HepG2 (cell line): ENCODE measurements at regions not wholly inside any gene's neighbourhood (a gene's known extent, or its start where the extent isn't known, plus 50 kb on each side); places are given as distances from the start of the nearest gene placed in this dataset.

Experiments
- ATAC-seq: fragments of 200-7000 bp; cut with Tn5 transposase; 3 replicates; pipeline ENCODE4 v1.9.1; 2020; ENCODE audit warnings: mild to moderate bottlenecking, moderate library complexity
- BruUV-seq: library from RNA; stranded (reverse); fragments of 400-500 nt; replicated peaks from 2 replicates; lab custom pipeline; 2021; lab: Mats Ljungman, UMichigan
- CTCF ChIA-PET: fragments of 300-600 bp; formaldehyde crosslinking; extraction: SDS; loops from one replicate; lab custom pipeline; 2021; ENCODE audit warnings: low total read pairs, inconsistent platforms, low intra/inter-chr PET ratio; lab: Yijun Ruan, JAX
- POLR2A ChIA-PET: fragments of 350-600 bp; sonication (Branson Sonifier 250); formaldehyde crosslinking; loops from one replicate; lab custom pipeline; 2020; ENCODE audit warnings: antibody characterized with exemption, inconsistent platforms; lab: Yijun Ruan, JAX
- DNase-seq: peaks from one replicate; pipeline ENCODE4 v3.0.0-alpha.2; 2015; ENCODE audit warnings: low spot score
- FAIRE-seq: peaks from 3 replicates; lab custom pipeline; 2011; peaks lifted over from hg19 to GRCh38; lab: Jason Lieb, UNC
- H2AFZ ChIP-seq: one replicate; pipeline ENCODE4 v1.6.1; 2011; ENCODE audit warnings: low read length, inconsistent platforms
- H3K27ac ChIP-seq: fragments of 300-600 bp; 3 replicates; pipeline ENCODE4 v1.8.0; 2011; ENCODE audit warnings: mixed run types, mild to moderate bottlenecking, mixed read lengths, low read length, inconsistent platforms; ENCODE audit not compliant: insufficient read depth; ENCODE audit errors: extremely low read length
- H3K27me3 ChIP-seq, 2 experiments: fragments of 200-600 bp in 1 of 2; 2 replicates in 1 of 2; 3 replicates in 1 of 2; pipeline versions ENCODE4 v1.6.0 to v1.8.0; 2011; ENCODE audit warnings: low read length in 2 of 2, mild to moderate bottlenecking in 2 of 2, moderate library complexity in 2 of 2, inconsistent platforms in 1 of 2; ENCODE audit not compliant: insufficient read depth in 2 of 2, control insufficient read depth in 1 of 2
- H3K36me3 ChIP-seq, 2 experiments: fragments of 200-600 bp in 1 of 2; replicated peaks in 1 of 2; 2 replicates in 1 of 2; 3 replicates in 1 of 2; pipeline versions ENCODE4 v1.5.1 to v1.8.0; 2011; ENCODE audit warnings: low read length in 2 of 2, inconsistent platforms in 1 of 2; ENCODE audit not compliant: insufficient read depth in 2 of 2, control insufficient read depth in 1 of 2
- H3K4me1 ChIP-seq: 2 replicates; pipeline ENCODE4 v1.5.1; 2012; ENCODE audit warnings: low read length, inconsistent platforms; ENCODE audit not compliant: insufficient read depth
- H3K4me2 ChIP-seq: 2 replicates; pipeline ENCODE4 v1.6.0; 2011; ENCODE audit warnings: low read depth, low read length, inconsistent platforms
- H3K4me3 ChIP-seq, 3 experiments: fragments of 200-600 bp in 1 of 3; sonication (generic), shearing (Covaris generic) in 1 of 3; replicated peaks in 1 of 3; 2 replicates each; pipeline ENCODE4 v1.5.1; 2011 to 2016; ENCODE audit warnings: low read length in 3 of 3, inconsistent platforms in 2 of 3, low read depth in 2 of 3, mild to moderate bottlenecking in 2 of 3, control low read depth in 1 of 3, mixed read lengths in 1 of 3; ENCODE audit not compliant: insufficient read depth in 1 of 3
- H3K79me2 ChIP-seq: one replicate; pipeline ENCODE4 v1.6.1; 2011; ENCODE audit warnings: low read length, inconsistent platforms; ENCODE audit not compliant: insufficient read depth
- H3K9ac ChIP-seq: 2 replicates; pipeline ENCODE4 v1.6.0; 2011; ENCODE audit warnings: mild to moderate bottlenecking, low read depth, low read length, inconsistent platforms; ENCODE audit not compliant: insufficient read depth
- H3K9me3 ChIP-seq: 2 replicates; pipeline ENCODE4 v1.5.1; 2012; ENCODE audit warnings: mild to moderate bottlenecking, low read length
- H4K20me1 ChIP-seq: 2 replicates; pipeline ENCODE4 v1.6.0; 2011; ENCODE audit warnings: inconsistent platforms, mild to moderate bottlenecking, low read length, moderate library complexity; ENCODE audit not compliant: insufficient read depth
- ATF7 ChIP-seq, 2 experiments: fragments of 450-650 bp in 1 of 2; sonication (generic) in 1 of 2; formaldehyde crosslinking in 1 of 2; IDR thresholded peaks; 2 replicates each; pipeline versions ENCODE4 v1.4.0 to v1.6.1; 2016 to 2020; ENCODE audit warnings: antibody characterized with exemption in 1 of 2, mild to moderate bottlenecking in 1 of 2, missing genetic modification reagents in 1 of 2
- CBX2 ChIP-seq, 2 experiments: fragments of 200-600 bp in 1 of 2; sonication (generic); formaldehyde crosslinking in 1 of 2; IDR thresholded peaks; 2 replicates each; pipeline versions ENCODE4 v1.7.0 to v1.8.1; 2018 to 2022; ENCODE audit warnings: low read depth in 2 of 2, low read length in 1 of 2, mild to moderate bottlenecking in 1 of 2, missing genetic modification reagents in 1 of 2
- CEBPB ChIP-seq: IDR thresholded peaks from 2 replicates; pipeline ENCODE4 v1.6.1; 2011; ENCODE audit warnings: low read depth, low read length, improper control_type of control experiment, borderline replicate concordance
- KLF13 ChIP-seq: sonication (generic); formaldehyde crosslinking; IDR thresholded peaks from 2 replicates; pipeline ENCODE4 v1.4.0; 2020; ENCODE audit warnings: mild to moderate bottlenecking, missing genetic modification reagents
- NKX3-1 ChIP-seq: sonication (generic); formaldehyde crosslinking; IDR thresholded peaks from 2 replicates; pipeline ENCODE4 v1.5.0; 2020; ENCODE audit warnings: missing genetic modification reagents
- ZNF615 ChIP-seq: sonication (generic); formaldehyde crosslinking; IDR thresholded peaks from 2 replicates; pipeline ENCODE4 v1.5.0; 2020; ENCODE audit warnings: mild to moderate bottlenecking, missing genetic modification reagents, borderline replicate concordance
- WGBS: methylation state at CpG from one replicate; pipeline ENCODE4 v1.1.6; 2017; ENCODE audit warnings: low lambda C conversion rate; 5-methylcytosine and 5-hydroxymethylcytosine counted together
- in situ Hi-C: cut with HindIII; loops from 2 replicates; pipeline ENCODE4 v1.10.0; 2017; ENCODE audit warnings: low pct_unique_long_range_greater_than_20kb; ENCODE audit not compliant: extremely low pct_ligation_motif_present
- intact Hi-C: fragments of 100-400 bp; cut with micrococcal nuclease; formaldehyde crosslinking; loops from one replicate; pipeline ENCODE4 v1.10.0; 2022; ENCODE audit not compliant: unreplicated experiment

DNA sequence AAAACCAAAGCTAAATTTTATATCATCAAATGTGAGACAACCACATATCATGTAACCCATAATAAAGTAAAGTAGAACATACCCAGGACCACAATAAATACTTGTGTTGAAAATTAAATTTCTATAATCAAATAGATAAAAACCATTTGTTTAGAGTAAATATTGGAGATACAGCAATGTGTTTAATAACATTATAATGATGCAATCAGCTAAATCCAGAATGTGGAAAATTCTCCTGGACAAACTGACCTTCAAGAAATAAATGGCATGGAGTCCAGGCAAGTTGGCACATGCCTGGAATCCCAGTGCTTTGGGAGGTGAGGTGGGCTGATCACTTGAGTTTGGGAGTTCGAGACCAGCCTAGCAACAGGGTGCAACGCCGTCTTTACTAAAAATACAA, 84.0 kb downstream of the GPX5 start:
- no TSS peak for BruUV-seq
- CTCF ChIA-PET = no interaction called here
- 84% methylated on average over 3 of the region's 3 CpGs for WGBS
- no peak for ATAC-seq
- POLR2A ChIA-PET = no interaction called here
- Histone ChIP-seq H4K20me1 (no peaks in the 10 kb centered on the region), H3K9ac (no peak overlapping the region), H3K4me3 (no peak overlapping the region), H3K27ac (no peak overlapping the region), H3K4me1 (peaks cover 21% of the 10 kb centered on the region), H3K36me3 (no peaks in the 10 kb centered on the region), H3K9me3 (no peaks in the 10 kb centered on the region), H2AFZ (no peak overlapping the region), H3K79me2 (no peaks in the 10 kb centered on the region), H3K4me2 (no peak overlapping the region), H3K27me3 (0 out of 5 replicates have a peak, but pooled peaks cover 0 to 4% of the 10 kb centered on the region in 2 experiments)
- no peak for DNase-seq
- in situ Hi-C loops (no loop called here), intact Hi-C loops (loop anchor here (1.0 kb wide), 1 partner anchor 34 kb away; no protein-coding TSS in a partner anchor)
- FAIRE-seq = no peak
- TF ChIP-seq KLF13 = no peak
- no peak for TF ChIP-seq ZNF615 (CRISPR knock-in tag)
- TF ChIP-seq ATF7 (IDR thresholded peaks at IDR 0.05) = peak; percentile 61; the same call in 1 of the 2 replicates
- no peak for TF ChIP-seq ATF7 (CRISPR knock-in tag; IDR thresholded peaks at IDR 0.05)

DNA sequence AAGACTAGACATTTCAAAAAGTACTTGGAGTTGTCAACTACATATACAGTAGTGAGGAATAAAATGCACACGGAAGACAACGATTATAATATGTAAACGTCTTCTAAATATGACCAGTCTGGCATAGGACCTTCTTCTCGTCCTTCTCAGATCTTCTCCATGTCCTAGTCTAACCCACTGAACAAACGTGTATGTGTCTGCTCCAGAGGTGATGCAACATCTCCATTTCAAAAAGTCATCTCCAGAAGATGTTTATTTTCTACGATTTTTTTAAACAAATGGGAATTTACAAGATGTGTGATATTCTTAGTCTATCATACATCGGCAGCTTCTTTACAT, 89.9 kb downstream of the GPX5 start:
- no peaks in the 10 kb centered on the region for H3K9me3 ChIP-seq
- H3K79me2 ChIP-seq = no peaks in the 10 kb centered on the region
- WGBS = 42% methylated on average over 7 of the region's 7 CpGs
- no peak overlapping the region for H2AFZ ChIP-seq
- POLR2A ChIA-PET = no interaction called here
- intact Hi-C loops (no loop called here), in situ Hi-C loops (no loop called here)
- TF ChIP-seq ATF7 (IDR thresholded peaks at IDR 0.05) (0 out of 2 replicates have a peak, but pooled peaks have one; percentile 22), ATF7 (CRISPR knock-in tag; IDR thresholded peaks at IDR 0.05) (no peak), NKX3-1 (no peak), CBX2 (IDR thresholded peaks at IDR 0.05; ENCODE audit: low read depth, low read length) (no peak), CBX2 (CRISPR knock-in tag; IDR thresholded peaks at IDR 0.05; ENCODE audit: low read depth) (no peak), CEBPB (peak; percentile 50; the same call in 1 of the 2 replicates)
- no peak for DNase-seq
- no peak overlapping the region for H3K4me3 ChIP-seq
- no peak overlapping the region for H3K4me2 ChIP-seq
- no peak overlapping the region for H3K9ac ChIP-seq
- no TSS peak for BruUV-seq
- H3K27ac ChIP-seq = no peak overlapping the region
- no peaks in the 10 kb centered on the region for H4K20me1 ChIP-seq
- FAIRE-seq = no peak
- peaks cover 12% of the 10 kb centered on the region for H3K4me1 ChIP-seq
- no peaks in the 10 kb centered on the region for H3K36me3 ChIP-seq
- CTCF ChIA-PET = no interaction called here
- H3K27me3 ChIP-seq = no peaks in the 10 kb centered on the region; a peak in 1 of 5 replicates
- ATAC-seq = no peak
